ENCODE measurements at regions not wholly inside any gene's neighbourhood (a gene's known extent, or its start where the extent isn't known, plus 50 kb on each side); places are given as distances from the start of the nearest gene placed in this dataset.

DNA sequence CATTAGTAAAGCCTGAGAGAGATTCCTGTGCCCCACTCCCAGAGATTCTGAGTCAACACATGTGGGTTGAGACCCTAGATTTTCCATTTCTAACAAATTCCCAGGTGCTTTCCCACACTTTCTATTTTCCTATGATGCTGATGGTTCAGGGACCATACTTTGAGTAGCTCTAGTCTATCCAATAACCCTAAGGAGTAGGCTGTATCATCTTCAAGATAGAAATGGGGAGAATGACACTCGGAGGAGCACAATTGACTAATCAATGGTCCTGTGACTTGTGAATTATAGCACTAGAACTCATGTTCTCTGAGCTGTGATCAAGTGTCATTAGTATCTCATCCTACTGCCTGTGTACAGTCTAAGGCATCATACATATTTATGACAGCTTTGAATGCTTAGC lies 232.9 kb upstream of the B3GALT2 start:
- TF ChIP-seq, protein P1, sequence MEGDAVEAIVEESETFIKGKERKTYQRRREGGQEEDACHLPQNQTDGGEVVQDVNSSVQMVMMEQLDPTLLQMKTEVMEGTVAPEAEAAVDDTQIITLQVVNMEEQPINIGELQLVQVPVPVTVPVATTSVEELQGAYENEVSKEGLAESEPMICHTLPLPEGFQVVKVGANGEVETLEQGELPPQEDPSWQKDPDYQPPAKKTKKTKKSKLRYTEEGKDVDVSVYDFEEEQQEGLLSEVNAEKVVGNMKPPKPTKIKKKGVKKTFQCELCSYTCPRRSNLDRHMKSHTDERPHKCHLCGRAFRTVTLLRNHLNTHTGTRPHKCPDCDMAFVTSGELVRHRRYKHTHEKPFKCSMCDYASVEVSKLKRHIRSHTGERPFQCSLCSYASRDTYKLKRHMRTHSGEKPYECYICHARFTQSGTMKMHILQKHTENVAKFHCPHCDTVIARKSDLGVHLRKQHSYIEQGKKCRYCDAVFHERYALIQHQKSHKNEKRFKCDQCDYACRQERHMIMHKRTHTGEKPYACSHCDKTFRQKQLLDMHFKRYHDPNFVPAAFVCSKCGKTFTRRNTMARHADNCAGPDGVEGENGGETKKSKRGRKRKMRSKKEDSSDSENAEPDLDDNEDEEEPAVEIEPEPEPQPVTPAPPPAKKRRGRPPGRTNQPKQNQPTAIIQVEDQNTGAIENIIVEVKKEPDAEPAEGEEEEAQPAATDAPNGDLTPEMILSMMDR (IDR thresholded peaks at IDR 0.05; ENCODE audit: low read depth, low read length) = no peak
- Histone ChIP-seq H3K36me3 (no peaks in the 10 kb centered on the region), H3K27me3 (no peaks in the 10 kb centered on the region), H3K4me3 (ENCODE audit: low read depth, low read length) (no peak overlapping the region), H3K4me1 (no peaks in the 10 kb centered on the region; the same call in 1 of the 2 replicates), H3K9me3 (no peaks in the 10 kb centered on the region)
- no peak for DNase-seq

GRCh38 chr1:193418745-193419058 lies 232.3 kb upstream of the B3GALT2 start:
- Histone ChIP-seq H3K4me1 (no peaks in the 10 kb centered on the region; the same call in 1 of the 2 replicates), H3K36me3 (no peaks in the 10 kb centered on the region), H3K9me3 (no peaks in the 10 kb centered on the region), H3K4me3 (ENCODE audit: low read depth, low read length) (no peak overlapping the region), H3K27me3 (no peaks in the 10 kb centered on the region)
- no peak for DNase-seq
- TF ChIP-seq, protein P1 (IDR thresholded peaks at IDR 0.05; ENCODE audit: low read depth, low read length) = no peak

DNA sequence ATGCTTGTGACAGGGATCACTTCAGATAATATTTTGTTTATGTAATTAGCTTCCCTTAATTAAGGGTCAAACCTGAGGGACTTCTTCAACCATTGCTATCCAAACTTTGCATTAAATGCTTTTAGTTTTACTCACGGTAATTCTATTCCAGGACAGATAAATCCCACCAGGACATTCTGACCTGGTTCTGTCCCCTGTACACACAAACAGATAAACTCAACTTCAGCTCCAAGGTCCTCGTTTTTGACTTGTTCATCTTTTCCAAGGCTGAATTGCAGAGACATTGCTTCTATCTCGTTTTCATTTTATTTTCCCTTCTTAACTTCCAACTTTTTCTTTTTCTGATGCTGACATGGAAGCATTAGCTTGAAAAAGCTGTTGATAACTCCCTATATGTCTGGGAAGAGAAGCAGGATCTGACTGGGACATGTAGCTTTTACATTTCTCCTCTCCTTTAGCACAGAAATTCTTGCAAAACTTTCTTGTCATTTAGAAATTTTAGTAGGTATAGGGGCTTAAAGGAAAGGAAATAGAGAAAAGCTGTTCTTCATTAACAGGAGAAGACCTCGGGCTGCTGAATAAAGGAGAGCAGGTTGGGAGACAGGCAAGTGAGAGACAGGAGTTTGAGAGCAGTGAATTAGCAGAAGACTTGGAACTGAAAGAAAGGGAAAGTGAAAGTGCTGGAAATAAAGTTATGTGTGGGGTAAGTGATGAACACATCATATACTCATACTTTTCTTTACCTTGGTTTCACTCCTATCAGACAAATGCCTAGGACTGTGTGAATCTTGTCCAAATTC lies 231.7 kb upstream of the B3GALT2 start:
- no peak overlapping the region for H3K4me3 ChIP-seq (ENCODE audit: low read depth, low read length)
- no peaks in the 10 kb centered on the region for H3K27me3 ChIP-seq
- H3K36me3 ChIP-seq = no peaks in the 10 kb centered on the region
- no peak for DNase-seq
- no peaks in the 10 kb centered on the region; the same call in 1 of the 2 replicates for H3K4me1 ChIP-seq
- TF ChIP-seq, protein P1 (IDR thresholded peaks at IDR 0.05; ENCODE audit: low read depth, low read length) = no peak
- no peaks in the 10 kb centered on the region for H3K9me3 ChIP-seq

DNA sequence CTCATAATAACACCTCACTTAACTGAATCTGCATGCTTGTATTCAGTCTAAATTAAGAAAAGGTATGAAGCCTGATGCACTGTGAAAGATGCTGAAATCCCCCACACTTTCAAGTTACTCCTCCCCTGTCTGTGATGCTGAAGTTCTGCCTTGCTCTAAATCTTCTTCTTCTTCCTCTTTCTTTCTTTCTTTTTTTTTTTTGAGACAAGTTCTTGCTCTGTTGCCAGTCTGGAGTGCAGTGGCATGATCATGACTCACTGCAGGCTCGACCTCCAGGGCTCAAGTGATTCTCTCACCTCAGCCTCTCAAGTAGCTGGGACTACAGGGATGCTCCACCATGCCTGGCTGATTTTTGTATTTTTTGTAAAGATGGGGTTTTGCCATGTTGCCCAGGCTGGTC lies 231.0 kb upstream of the B3GALT2 start:
- Histone ChIP-seq H3K27me3 (no peaks in the 10 kb centered on the region), H3K9me3 (no peaks in the 10 kb centered on the region), H3K4me1 (no peaks in the 10 kb centered on the region; the same call in 1 of the 2 replicates), H3K36me3 (no peaks in the 10 kb centered on the region), H3K4me3 (ENCODE audit: low read depth, low read length) (no peak overlapping the region)
- TF ChIP-seq, protein P1 (IDR thresholded peaks at IDR 0.05; ENCODE audit: low read depth, low read length) = no peak
- DNase-seq = no peak

DNA sequence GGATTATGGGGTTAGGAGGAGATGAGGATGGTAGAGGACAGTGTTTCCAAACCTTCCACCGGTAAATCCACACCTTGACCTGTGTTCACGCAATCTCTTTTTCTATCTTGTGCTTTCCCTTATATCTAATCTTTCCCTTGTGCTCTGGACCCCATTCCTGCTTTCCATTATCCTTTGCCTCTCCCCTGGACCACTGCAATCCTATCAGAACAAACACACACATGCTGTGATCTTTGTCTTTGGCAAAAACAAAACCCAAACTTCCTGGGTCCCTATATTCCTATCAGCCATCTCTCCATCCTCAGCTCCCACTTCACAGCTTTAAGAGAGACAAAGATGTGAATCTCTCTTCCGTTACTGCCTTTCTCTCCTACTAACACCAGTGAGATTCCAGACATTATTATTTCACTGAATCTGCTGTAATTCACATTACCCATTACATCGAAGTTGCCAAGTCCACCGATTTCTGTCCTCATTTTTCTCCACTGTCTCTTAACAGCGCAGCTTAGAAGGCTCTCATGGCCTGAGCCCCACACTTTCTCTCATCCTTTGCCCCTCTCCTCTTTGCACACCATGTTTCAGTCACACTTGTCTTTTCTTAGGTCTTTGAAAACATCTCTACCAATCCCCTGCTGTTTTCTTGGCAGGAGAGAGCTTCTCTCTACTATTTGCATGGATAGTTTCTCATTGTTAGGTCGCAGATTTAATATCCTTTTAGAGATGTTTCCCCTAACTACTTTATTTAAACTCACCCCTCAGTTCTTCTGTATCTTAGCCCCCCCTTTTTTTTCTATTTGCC lies 230.0 kb upstream of the B3GALT2 start:
- Histone ChIP-seq H3K4me1 (no peaks in the 10 kb centered on the region; the same call in 1 of the 2 replicates), H3K4me3 (ENCODE audit: low read depth, low read length) (no peak overlapping the region), H3K27me3 (no peaks in the 10 kb centered on the region), H3K36me3 (no peaks in the 10 kb centered on the region), H3K9me3 (no peaks in the 10 kb centered on the region)
- TF ChIP-seq, protein P1 (IDR thresholded peaks at IDR 0.05; ENCODE audit: low read depth, low read length) = no peak
- no peak for DNase-seq

DNA sequence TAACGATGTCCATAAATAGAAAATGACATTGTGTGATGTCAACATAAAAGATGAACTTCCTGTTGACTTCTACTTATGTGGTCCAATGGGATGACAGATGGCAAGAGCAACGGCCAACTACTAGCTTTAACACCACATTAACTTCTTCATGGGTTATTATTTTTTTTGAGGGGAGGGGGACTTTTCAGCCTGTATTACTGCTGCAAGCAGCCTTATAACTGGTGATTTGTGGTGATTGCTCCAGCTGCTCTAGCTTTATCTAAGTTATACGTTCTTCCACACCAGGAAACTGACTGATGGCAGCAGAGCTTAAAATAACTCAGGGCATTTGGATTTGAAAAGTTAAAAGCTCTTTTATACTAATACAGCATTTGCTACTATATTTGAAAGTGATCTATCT lies 228.8 kb upstream of the B3GALT2 start:
- no peak overlapping the region for H3K4me3 ChIP-seq (ENCODE audit: low read depth, low read length)
- DNase-seq = no peak
- H3K9me3 ChIP-seq = no peaks in the 10 kb centered on the region
- no peaks in the 10 kb centered on the region for H3K27me3 ChIP-seq
- no peaks in the 10 kb centered on the region; the same call in 1 of the 2 replicates for H3K4me1 ChIP-seq
- TF ChIP-seq, protein P1 (IDR thresholded peaks at IDR 0.05; ENCODE audit: low read depth, low read length) = no peak
- H3K36me3 ChIP-seq = no peaks in the 10 kb centered on the region
